C4-2B (cell line): ENCODE measurements at regions not wholly inside any gene's neighbourhood (a gene's known extent, or its start where the extent isn't known, plus 50 kb on each side); places are given as distances from the start of the nearest gene placed in this dataset.

Source experiments
- H3K27ac ChIP-seq: fragments of 450-650 bp; 2 replicates; pipeline ENCODE4 v1.5.1; 2017
- CTCF ChIP-seq: fragments of 450-650 bp; conservative IDR thresholded peaks from 2 replicates; pipeline ENCODE4 v1.5.1; 2017; ENCODE audit warnings: mild to moderate bottlenecking
- ZFX ChIP-seq: fragments of 450-650 bp; IDR thresholded peaks from 2 replicates; pipeline ENCODE4 v1.6.1; 2017

GRCh38 chr4:149248191-149248764 is 567.4 kb downstream of the IQCM start:
- no peak overlapping the region for H3K27ac ChIP-seq
- TF ChIP-seq CTCF (no peak), ZFX (no peak)

DNA sequence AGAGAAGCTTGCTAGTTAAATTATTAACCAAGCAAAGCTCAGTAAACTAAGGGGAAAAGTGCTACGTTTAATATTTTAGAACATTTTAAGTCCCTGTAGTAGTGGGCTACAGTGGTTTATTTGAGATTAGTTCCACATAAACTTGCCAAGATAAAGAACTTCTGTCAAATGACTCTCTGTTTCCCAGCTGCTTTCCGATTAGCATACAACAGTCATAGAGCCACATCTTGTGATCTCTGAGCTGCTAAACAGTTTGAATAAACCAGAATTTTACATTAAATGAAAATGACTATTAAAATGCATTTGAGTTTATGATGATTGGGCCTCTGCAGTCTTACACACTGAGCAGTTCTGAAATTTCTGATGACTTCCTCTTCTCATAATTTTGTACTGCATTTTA is 568.5 kb downstream of the IQCM start:
- no peak overlapping the region for H3K27ac ChIP-seq
- TF ChIP-seq ZFX (no peak), CTCF (no peak)

DNA sequence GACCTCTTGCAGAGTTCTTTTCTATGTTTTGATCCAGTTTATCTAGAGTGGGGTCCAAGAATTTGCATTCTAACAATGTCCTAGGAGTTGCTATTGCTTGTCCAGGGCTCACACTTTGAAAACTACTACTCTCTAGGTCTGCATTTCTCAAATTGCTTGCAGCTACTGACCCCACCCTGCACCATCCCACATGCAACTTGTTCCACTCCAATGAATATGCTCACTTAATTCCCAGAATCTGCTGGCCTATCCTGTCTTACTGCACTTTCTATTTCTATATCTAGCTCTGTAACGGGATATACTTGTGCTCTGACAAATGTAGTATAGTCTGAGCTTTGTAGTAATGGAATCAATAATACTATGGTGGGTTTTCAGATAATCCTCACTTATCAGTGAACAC is 570.3 kb downstream of the IQCM start:
- TF ChIP-seq CTCF (no peak), ZFX (no peak)
- H3K27ac ChIP-seq: no peak overlapping the region

DNA sequence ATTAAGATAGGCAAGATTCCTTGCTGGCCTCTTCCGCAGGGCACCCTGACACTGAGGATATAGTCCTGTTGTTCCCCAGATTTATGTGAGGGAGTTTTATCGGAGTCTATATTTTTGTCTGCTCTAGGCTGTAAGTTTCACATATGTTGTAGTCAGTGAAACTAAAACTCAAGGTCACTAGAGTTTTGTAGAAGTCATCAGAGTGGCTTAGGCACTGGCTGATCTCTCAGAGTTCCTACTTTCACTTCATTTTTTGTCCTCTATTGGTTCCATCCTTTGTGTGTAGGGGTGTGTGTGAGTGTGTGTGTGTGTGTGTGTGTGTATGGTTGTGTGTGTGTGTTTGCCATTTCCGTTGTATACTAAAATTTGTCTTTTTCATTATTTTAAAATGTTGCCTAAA is 577.5 kb downstream of the IQCM start:
- H3K27ac ChIP-seq: no peak overlapping the region

DNA sequence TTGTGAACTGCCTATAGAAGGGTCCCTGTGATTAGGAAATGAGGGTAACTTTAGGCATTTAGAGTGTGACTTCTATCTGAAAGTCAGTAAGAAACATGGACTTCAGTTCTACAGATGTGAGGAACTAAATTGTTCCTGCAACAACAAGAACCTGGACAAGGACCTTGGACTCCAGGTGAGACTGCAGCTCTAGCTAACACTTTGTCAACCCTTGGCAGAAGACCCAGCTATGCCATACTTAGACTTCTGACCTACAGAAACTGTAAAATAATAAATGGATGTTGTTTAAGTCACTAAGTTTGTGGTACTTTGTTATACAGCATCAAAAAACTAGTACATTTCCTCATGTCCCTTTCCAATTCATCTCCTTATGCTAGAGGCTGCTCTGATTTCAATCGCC is 580.8 kb downstream of the IQCM start:
- no peak for TF ChIP-seq CTCF
- no peak for TF ChIP-seq ZFX
- no peak overlapping the region for H3K27ac ChIP-seq

More for the DNA sequence above, 577.5 kb downstream of the IQCM start:
- TF ChIP-seq ZFX (no peak), CTCF (no peak)

DNA sequence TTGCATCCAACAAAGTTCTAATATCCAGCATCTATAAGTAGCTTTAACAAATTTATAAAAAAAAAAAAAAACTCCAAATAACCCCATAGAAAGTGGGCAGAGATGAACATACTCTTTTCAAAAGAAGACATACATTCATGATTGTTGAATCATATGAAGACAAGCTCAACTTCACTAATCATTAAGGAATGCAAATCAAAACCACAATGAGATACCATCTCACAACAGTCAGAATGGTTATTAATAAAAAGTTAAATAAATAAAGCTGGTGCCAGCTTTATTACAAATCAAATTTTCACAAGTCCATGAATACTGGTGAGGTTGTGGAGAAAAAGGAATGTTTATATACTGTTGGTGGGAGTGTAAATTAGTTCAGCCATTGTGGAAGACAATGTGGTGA is 592.0 kb downstream of the IQCM start:
- TF ChIP-seq ZFX (no peak), CTCF (no peak)
- H3K27ac ChIP-seq: no peak overlapping the region

DNA sequence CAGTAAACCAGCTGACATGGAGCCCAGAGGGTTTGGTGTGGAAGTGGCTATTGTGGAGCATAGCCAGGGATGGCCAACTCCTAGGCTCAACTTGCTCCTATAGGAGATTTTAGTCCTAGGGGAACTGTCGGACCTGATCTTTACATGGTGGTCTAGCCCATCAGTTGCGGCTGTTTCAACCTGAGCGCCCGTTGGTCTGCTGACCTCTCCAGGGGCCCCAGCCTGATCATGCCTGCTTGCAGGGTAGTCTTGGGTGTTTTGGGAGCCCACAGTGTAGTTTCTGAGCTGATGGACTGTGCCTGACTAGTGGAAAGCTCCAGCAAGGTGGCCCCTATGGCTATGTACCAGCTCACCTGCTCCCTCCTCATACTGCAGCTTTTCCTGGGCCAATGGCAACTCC is 597.0 kb downstream of the IQCM start:
- no peak overlapping the region for H3K27ac ChIP-seq
- TF ChIP-seq CTCF (no peak), ZFX (no peak)
